PC-3 (cell line): ENCODE measurements at regions not wholly inside any gene's neighbourhood (a gene's known extent, or its start where the extent isn't known, plus 50 kb on each side); places are given as distances from the start of the nearest gene placed in this dataset.

ENCODE experiments used
- ATAC-seq: fragments of 200-7000 bp; cut with Tn5 transposase; 2 replicates; pipeline ENCODE4 v1.9.1; 2020; ENCODE audit warnings: mild to moderate bottlenecking, moderate library complexity
- BruUV-seq: library from RNA; stranded (reverse); fragments of 400-500 nt; replicated peaks from 2 replicates; lab custom pipeline; 2021; lab: Mats Ljungman, UMichigan
- CTCF ChIA-PET: fragments of 300-600 bp; sonication (Branson Sonifier 250); formaldehyde crosslinking; loops from one replicate; lab custom pipeline; 2022; ENCODE audit warnings: antibody characterized with exemption; lab: Charles Lee
- POLR2A ChIA-PET: fragments of 300-600 bp; sonication (Branson Sonifier 250); formaldehyde crosslinking; loops from one replicate; lab custom pipeline; 2022; ENCODE audit warnings: antibody characterized with exemption; ENCODE audit not compliant: unreplicated experiment; lab: Charles Lee
- DNase-seq: peaks from one replicate; pipeline ENCODE4 v3.0.0-alpha.2; 2015
- H2AFZ ChIP-seq: fragments of 300-600 bp; sonication (generic); 2 replicates; pipeline ENCODE4 v1.6.0; 2016; ENCODE audit warnings: antibody characterized with exemption, low read length
- H3F3A ChIP-seq: fragments of 300-600 bp; sonication (generic); one replicate; pipeline ENCODE4 v1.6.0; 2017; ENCODE audit warnings: antibody characterized with exemption, low read length, control low read depth, mild to moderate bottlenecking; ENCODE audit not compliant: unreplicated experiment
- H3K27ac ChIP-seq: fragments of 300-600 bp; sonication (generic); 2 replicates; pipeline ENCODE4 v1.5.1; 2016; ENCODE audit warnings: mild to moderate bottlenecking, low read length
- H3K27me3 ChIP-seq: fragments of 300-600 bp; sonication (generic); 2 replicates; pipeline ENCODE4 v1.6.1; 2016; ENCODE audit warnings: low read length, mixed read lengths
- H3K36me3 ChIP-seq: fragments of 300-600 bp; sonication (generic); 2 replicates; pipeline ENCODE4 v1.6.1; 2016; ENCODE audit warnings: low read depth, mixed run types, low read length, mixed read lengths
- H3K4me1 ChIP-seq: fragments of 300-600 bp; sonication (generic); 2 replicates; pipeline ENCODE4 v1.5.1; 2016; ENCODE audit warnings: low read length; ENCODE audit not compliant: insufficient read depth
- H3K4me2 ChIP-seq: fragments of 300-600 bp; sonication (generic); 2 replicates; pipeline ENCODE4 v1.6.0; 2016; ENCODE audit warnings: low read length
- H3K4me3 ChIP-seq: fragments of 300-600 bp; sonication (generic); 2 replicates; pipeline ENCODE4 v1.5.1; 2016; ENCODE audit warnings: mild to moderate bottlenecking, low read length, mixed read lengths
- H3K79me2 ChIP-seq: fragments of 300-600 bp; sonication (generic); 2 replicates; pipeline ENCODE4 v1.6.1; 2017; ENCODE audit warnings: low read length, mixed read lengths
- H3K9ac ChIP-seq: fragments of 300-600 bp; sonication (generic); 2 replicates; pipeline ENCODE4 v1.6.0; 2016; ENCODE audit warnings: mild to moderate bottlenecking, low read length
- H3K9me2 ChIP-seq: fragments of 300-600 bp; sonication (generic); replicated peaks from 2 replicates; pipeline ENCODE4 v1.6.1; 2016; ENCODE audit warnings: mixed run types, low read length, mixed read lengths
- H3K9me3 ChIP-seq: fragments of 300-600 bp; sonication (generic); 2 replicates; pipeline ENCODE4 v1.6.1; 2016; ENCODE audit warnings: low read length, mixed read lengths
- H4K20me1 ChIP-seq: fragments of 300-600 bp; sonication (generic); 2 replicates; pipeline ENCODE4 v1.6.1; 2016; ENCODE audit warnings: low read length, mixed read lengths
- CTCF ChIP-seq: fragments of 300-600 bp; sonication (generic); conservative IDR thresholded peaks from 2 replicates; pipeline ENCODE4 v1.5.1; 2017; ENCODE audit warnings: antibody characterized with exemption, low read depth, mild to moderate bottlenecking, low read length
- EZH2 ChIP-seq: fragments of 300-600 bp; sonication (generic); IDR thresholded peaks from one replicate; pipeline ENCODE4 v1.6.1; 2017; ENCODE audit warnings: antibody characterized with exemption, mild to moderate bottlenecking, low read length; ENCODE audit not compliant: unreplicated experiment
- EZH2phosphoT487 ChIP-seq: fragments of 300-600 bp; sonication (generic); IDR thresholded peaks from 2 replicates; pipeline ENCODE4 v1.6.1; 2018; ENCODE audit warnings: mild to moderate bottlenecking, antibody characterized with exemption, low read length, borderline replicate concordance
- intact Hi-C: fragments of 100-400 bp; cut with micrococcal nuclease; formaldehyde crosslinking; loops from 2 replicates; pipeline ENCODE4 v1.9.0; 2023

GRCh38 chr18:56414357-56414756 is 224.0 kb downstream of the TXNL1 start:
- Histone ChIP-seq H3K4me3 (no peak overlapping the region), H3K27me3 (no peaks in the 10 kb centered on the region), H3K4me1 (no peaks in the 10 kb centered on the region), H2AFZ (no peak overlapping the region), H3K36me3 (no peaks in the 10 kb centered on the region), H3K27ac (no peak overlapping the region), H3K9me2 (no peaks in the 10 kb centered on the region), H3K9me3 (no peaks in the 10 kb centered on the region), H3F3A (no peaks in the 10 kb centered on the region), H4K20me1 (no peaks in the 10 kb centered on the region), H3K79me2 (no peaks in the 10 kb centered on the region), H3K4me2 (no peak overlapping the region), H3K9ac (no peak overlapping the region)
- no TSS peak for BruUV-seq
- ATAC-seq (no peak), DNase-seq (no peak)
- ChIA-PET POLR2A (no interaction called here), CTCF (no interaction called here)
- no peak for TF ChIP-seq EZH2phosphoT487
- no peak for TF ChIP-seq EZH2
- TF ChIP-seq CTCF, result no peak
- intact Hi-C loops, result no loop called here

GRCh38 chr18:56413862-56414261 is 224.5 kb downstream of the TXNL1 start:
- Histone ChIP-seq H3K4me1 (no peaks in the 10 kb centered on the region), H3K79me2 (no peaks in the 10 kb centered on the region), H3K9ac (no peak overlapping the region), H2AFZ (no peak overlapping the region), H3K36me3 (no peaks in the 10 kb centered on the region), H3F3A (no peaks in the 10 kb centered on the region), H3K9me2 (no peaks in the 10 kb centered on the region), H3K27me3 (no peaks in the 10 kb centered on the region), H3K4me3 (no peak overlapping the region), H4K20me1 (no peaks in the 10 kb centered on the region), H3K27ac (no peak overlapping the region), H3K9me3 (no peaks in the 10 kb centered on the region), H3K4me2 (no peak overlapping the region)
- ChIA-PET CTCF (no interaction called here), POLR2A (no interaction called here)
- BruUV-seq, result no TSS peak
- ATAC-seq, result no peak
- TF ChIP-seq EZH2phosphoT487 (no peak), CTCF (no peak), EZH2 (no peak)
- intact Hi-C loops, result no loop called here
- DNase-seq, result no peak

- Histone ChIP-seq H3K9ac (no peak overlapping the region), H3K79me2 (no peaks in the 10 kb centered on the region), H3K9me2 (no peaks in the 10 kb centered on the region), H3K36me3 (no peaks in the 10 kb centered on the region), H3K4me1 (no peaks in the 10 kb centered on the region), H3F3A (no peaks in the 10 kb centered on the region), H3K4me2 (no peak overlapping the region), H3K27ac (no peak overlapping the region), H3K27me3 (no peaks in the 10 kb centered on the region), H2AFZ (no peak overlapping the region), H3K9me3 (no peaks in the 10 kb centered on the region), H4K20me1 (no peaks in the 10 kb centered on the region), H3K4me3 (no peak overlapping the region)
- no TSS peak for BruUV-seq
- intact Hi-C loops, result no loop called here
- ATAC-seq (no peak), DNase-seq (no peak)
- ChIA-PET POLR2A (no interaction called here), CTCF (no interaction called here)
- TF ChIP-seq EZH2phosphoT487 (no peak), EZH2 (no peak), CTCF (no peak)
Measured at GRCh38 chr18:56412951-56413350, 225.4 kb downstream of the TXNL1 start.
